C4-2B (cell line): ENCODE measurements at regions not wholly inside any gene's neighbourhood (a gene's known extent, or its start where the extent isn't known, plus 50 kb on each side); places are given as distances from the start of the nearest gene placed in this dataset.

ENCODE experiments used
- CTCF ChIP-seq: fragments of 450-650 bp; conservative IDR thresholded peaks from 2 replicates; pipeline ENCODE4 v1.5.1; 2017; ENCODE audit warnings: mild to moderate bottlenecking
- ZFX ChIP-seq: fragments of 450-650 bp; IDR thresholded peaks from 2 replicates; pipeline ENCODE4 v1.6.1; 2017

- no peak for TF ChIP-seq CTCF
- no peak for TF ChIP-seq ZFX
These were observed 784.8 kb downstream of the KCNA4 start for GRCh38 chr11:29231991-29232390.
